Fibroblast of pulmonary artery (primary cell): ENCODE measurements at regions not wholly inside any gene's neighbourhood (a gene's known extent, or its start where the extent isn't known, plus 50 kb on each side); places are given as distances from the start of the nearest gene placed in this dataset.

ENCODE experiments used
- DNase-seq: peaks from one replicate; pipeline ENCODE4 v3.0.0-alpha.2; 2010; ENCODE audit warnings: low read depth
- H3K4me3 ChIP-seq: replicated peaks from 2 replicates; pipeline ENCODE4 v1.5.1; 2011; ENCODE audit warnings: low read depth, mild to moderate bottlenecking, control low read depth, low read length, moderate library complexity
- CTCF ChIP-seq: IDR thresholded peaks from 2 replicates; pipeline ENCODE4 v1.5.1; 2011; ENCODE audit warnings: mild to moderate bottlenecking, control low read depth, low read length, inconsistent platforms; ENCODE audit errors: missing control alignments

- H3K4me3 ChIP-seq, result no peak overlapping the region
- TF ChIP-seq CTCF, result no peak
- DNase-seq, result no peak
Observed at GRCh38 chr2:196492946-196493345, 146.6 kb upstream of the CCDC150 start.

- no peak for TF ChIP-seq CTCF
- no peak overlapping the region for H3K4me3 ChIP-seq
- DNase-seq, result no peak
Observed at GRCh38 chr2:196498962-196499361, 140.6 kb upstream of the CCDC150 start.

- no peak overlapping the region for H3K4me3 ChIP-seq
- no peak for DNase-seq
- TF ChIP-seq CTCF, result no peak
Observed at GRCh38 chr2:196499686-196500085, 139.8 kb upstream of the CCDC150 start.

- DNase-seq, result no peak
- H3K4me3 ChIP-seq, result no peak overlapping the region
- no peak for TF ChIP-seq CTCF
Observed at GRCh38 chr2:196500686-196501431, 138.7 kb upstream of the CCDC150 start.

- no peak for DNase-seq
- TF ChIP-seq CTCF, result no peak
- H3K4me3 ChIP-seq, result no peak overlapping the region
Observed at GRCh38 chr2:196501836-196502235, 137.7 kb upstream of the CCDC150 start.

- no peak for DNase-seq
- no peak overlapping the region for H3K4me3 ChIP-seq
Observed at GRCh38 chr2:196502386-196502785, 137.1 kb upstream of the CCDC150 start.

More at GRCh38 chr2:196502386-196502785, 137.1 kb upstream of the CCDC150 start:
- no peak for TF ChIP-seq CTCF
